Vagina (tissue), 2 donors: ENCODE measurements at regions not wholly inside any gene's neighbourhood (a gene's known extent, or its start where the extent isn't known, plus 50 kb on each side); places are given as distances from the start of the nearest gene placed in this dataset.

ENCODE experiments used
- CTCF ChIP-seq, 3 experiments: fragments of 450-650 bp in 2 of 3; fragments of 200-600 bp in 1 of 3; sonication (generic) in 1 of 3; IDR thresholded peaks; one replicate each; pipeline ENCODE4 v1.5.1; 2017 to 2019; ENCODE audit warnings: antibody characterized with exemption in 3 of 3, mild to moderate bottlenecking in 2 of 3, moderate library complexity in 2 of 3
- POLR2A ChIP-seq, 2 donors: fragments of 450-650 bp; IDR thresholded peaks; one replicate each; pipeline ENCODE4 v1.6.1; 2017; ENCODE audit warnings: antibody characterized with exemption in 2 of 2, mild to moderate bottlenecking in 2 of 2, moderate library complexity in 2 of 2
- POLR2AphosphoS5 ChIP-seq, 2 donors: sonication (generic); formaldehyde crosslinking; IDR thresholded peaks; one replicate each; pipeline ENCODE4 v1.9.0; 2017; ENCODE audit warnings: antibody characterized with exemption in 2 of 2, mild to moderate bottlenecking in 2 of 2, low read depth in 1 of 2; ENCODE audit not compliant: insufficient read depth in 1 of 2

DNA sequence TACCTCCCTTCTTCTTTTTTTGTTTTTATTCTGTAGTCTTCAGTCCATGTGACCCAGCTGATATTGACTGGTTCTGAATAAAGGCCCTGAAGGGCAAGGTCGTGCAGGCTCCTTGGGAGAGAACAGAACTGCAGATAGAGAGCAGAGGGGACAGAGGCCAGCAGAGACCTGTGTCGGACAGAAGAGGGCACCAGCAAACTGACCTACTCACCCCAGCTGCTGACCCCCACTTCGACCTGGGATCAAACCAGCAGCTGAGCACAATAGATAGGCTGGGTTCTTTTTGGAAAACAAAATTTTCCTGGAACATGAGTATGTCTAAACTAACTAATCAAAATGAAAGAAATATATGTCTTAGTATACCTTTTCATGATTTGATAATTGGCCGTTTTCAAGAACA is 695.1 kb downstream of the NR2F1-AS1 start:
- TF ChIP-seq CTCF (IDR thresholded peaks at IDR 0.05) (no peak), POLR2AphosphoS5 (IDR thresholded peaks at IDR 0.05; ENCODE audit: insufficient read depth in 1 of 2, low read depth in 1 of 2) (no peak), POLR2A (IDR thresholded peaks at IDR 0.05) (no peak)
